ENCODE measurements at regions not wholly inside any gene's neighbourhood (a gene's known extent, or its start where the extent isn't known, plus 50 kb on each side); places are given as distances from the start of the nearest gene placed in this dataset.

DNA sequence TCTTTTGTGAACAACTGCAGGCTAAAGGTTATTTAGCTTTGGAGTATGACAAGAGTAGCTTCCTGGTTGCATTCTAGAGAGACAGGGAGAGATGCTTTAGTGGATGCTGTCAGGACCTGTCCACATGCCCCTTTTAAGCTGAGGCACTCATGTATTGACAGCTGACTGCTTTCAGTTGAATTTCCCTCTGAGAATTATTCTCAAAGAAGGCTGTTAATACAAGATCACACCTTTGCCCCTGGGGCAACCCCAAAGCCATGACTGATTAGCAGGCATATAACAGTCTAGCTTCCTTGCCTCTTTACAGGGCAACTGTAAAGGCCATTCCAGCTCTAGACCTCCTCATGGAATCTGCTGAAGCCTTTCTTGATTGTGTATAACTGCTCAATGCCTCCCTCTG is 117.6 kb upstream of the ATP10B start:
- TF ChIP-seq SUZ12 (IDR thresholded peaks at IDR 0.05; ENCODE audit: extremely low read depth, insufficient read depth, insufficient read length), result no peak
- TF ChIP-seq ZNF274 (IDR thresholded peaks at IDR 0.05; ENCODE audit: low read depth, low read length), result no peak
- TF ChIP-seq YY1 (IDR thresholded peaks at IDR 0.05; ENCODE audit: insufficient read depth, insufficient read length), result no peak

All from NT2/D1 (cell line).